ENCODE measurements at regions not wholly inside any gene's neighbourhood (a gene's known extent, or its start where the extent isn't known, plus 50 kb on each side); places are given as distances from the start of the nearest gene placed in this dataset.

- no peak overlapping the region for H3K4me3 Mint-ChIP-seq
- no CpG with 5 or more reads among the region's 1 CpG for WGBS (ENCODE audit: insufficient coverage)
These were observed 723.7 kb downstream of the RWDD3 start for GRCh38 chr1:95957748-95958147.

GRCh38 chr1:95966866-95967265, 732.9 kb downstream of the RWDD3 start:
- H3K36me3 ChIP-seq (ENCODE audit: control insufficient read depth, insufficient read depth, low read length) = no peaks in the 10 kb centered on the region
- no peaks in the 10 kb centered on the region for H3K27me3 Mint-ChIP-seq (ENCODE audit: low read depth in 2 of 2)
- no peak overlapping the region for H3K4me3 ChIP-seq (ENCODE audit: low read length)
- no peak overlapping the region for H3K4me3 Mint-ChIP-seq
- no peak overlapping the region for H3K27ac ChIP-seq (ENCODE audit: low read length)
- DNase-seq (no peak), ATAC-seq (no peak)
- peaks cover 7% of the 10 kb centered on the region for H3K36me3 Mint-ChIP-seq
- no peaks in the 10 kb centered on the region for H3K4me1 ChIP-seq (ENCODE audit: control insufficient read depth, insufficient read depth, low read length)
- intact Hi-C loops (cut with micrococcal nuclease) = no loop called here
- H3K9me3 Mint-ChIP-seq = peaks cover 18 to 33% of the 10 kb centered on the region in 2 donors
- H3K9me3 ChIP-seq (ENCODE audit: control insufficient read depth, insufficient read depth, low read length) = no peaks in the 10 kb centered on the region
- no peak for TF ChIP-seq CTCF (IDR thresholded peaks at IDR 0.05)
- H3K27me3 ChIP-seq (ENCODE audit: control insufficient read depth, insufficient read depth, low read length) = no peaks in the 10 kb centered on the region
- H3K4me1 Mint-ChIP-seq = no peaks in the 10 kb centered on the region
- no peak overlapping the region for H3K27ac Mint-ChIP-seq

More at GRCh38 chr1:95957748-95958147, 723.7 kb downstream of the RWDD3 start:
- Mint-ChIP-seq H3K27ac (no peak overlapping the region), H3K36me3 (peaks cover 8% of the 10 kb centered on the region), H3K4me1 (no peaks in the 10 kb centered on the region), H3K9me3 (peaks cover 15 to 21% of the 10 kb centered on the region in 2 donors), H3K27me3 (ENCODE audit: low read depth in 2 of 2) (no peaks in the 10 kb centered on the region)
- TF ChIP-seq CTCF (IDR thresholded peaks at IDR 0.05) = no peak
- no peaks in the 10 kb centered on the region for H3K36me3 ChIP-seq (ENCODE audit: control insufficient read depth, insufficient read depth, low read length)
- no peaks in the 10 kb centered on the region for H3K27me3 ChIP-seq (ENCODE audit: control insufficient read depth, insufficient read depth, low read length)
- H3K4me3 ChIP-seq (ENCODE audit: low read length) = no peak overlapping the region
- intact Hi-C loops (cut with micrococcal nuclease) = no loop called here
- ATAC-seq (no peak), DNase-seq (no peak)
- H3K9me3 ChIP-seq (ENCODE audit: control insufficient read depth, insufficient read depth, low read length) = no peaks in the 10 kb centered on the region
- no peak overlapping the region for H3K27ac ChIP-seq (ENCODE audit: low read length)
- no peaks in the 10 kb centered on the region for H3K4me1 ChIP-seq (ENCODE audit: control insufficient read depth, insufficient read depth, low read length)

GRCh38 chr1:95974586-95974985, 740.6 kb downstream of the RWDD3 start:
- peaks cover 9% of the 10 kb centered on the region for H3K9me3 ChIP-seq (ENCODE audit: control insufficient read depth, insufficient read depth, low read length)
- H3K27ac ChIP-seq (ENCODE audit: low read length) = no peak overlapping the region
- no peak for DNase-seq
- no peaks in the 10 kb centered on the region for H3K4me1 ChIP-seq (ENCODE audit: control insufficient read depth, insufficient read depth, low read length)
- no peak overlapping the region for H3K4me3 ChIP-seq (ENCODE audit: low read length)
- no peaks in the 10 kb centered on the region for H3K4me1 Mint-ChIP-seq
- no peak for TF ChIP-seq CTCF (IDR thresholded peaks at IDR 0.05)
- H3K9me3 Mint-ChIP-seq = peaks cover 24 to 32% of the 10 kb centered on the region in 2 donors
- intact Hi-C loops (cut with micrococcal nuclease) = no loop called here
- no peak overlapping the region for H3K4me3 Mint-ChIP-seq
- no peaks in the 10 kb centered on the region for H3K27me3 ChIP-seq (ENCODE audit: control insufficient read depth, insufficient read depth, low read length)
- H3K27me3 Mint-ChIP-seq (ENCODE audit: low read depth in 2 of 2) = no peaks in the 10 kb centered on the region
- no peak for ATAC-seq
- H3K36me3 Mint-ChIP-seq = peaks cover 6% of the 10 kb centered on the region
- H3K27ac Mint-ChIP-seq = no peak overlapping the region
- no peaks in the 10 kb centered on the region for H3K36me3 ChIP-seq (ENCODE audit: control insufficient read depth, insufficient read depth, low read length)

- Histone ChIP-seq H3K36me3 (ENCODE audit: control insufficient read depth, insufficient read depth, low read length) (no peaks in the 10 kb centered on the region), H3K4me3 (ENCODE audit: low read length) (no peak overlapping the region), H3K27ac (ENCODE audit: low read length) (no peak overlapping the region), H3K4me1 (ENCODE audit: control insufficient read depth, insufficient read depth, low read length) (no peaks in the 10 kb centered on the region), H3K27me3 (ENCODE audit: control insufficient read depth, insufficient read depth, low read length) (no peaks in the 10 kb centered on the region), H3K9me3 (ENCODE audit: control insufficient read depth, insufficient read depth, low read length) (no peaks in the 10 kb centered on the region)
- intact Hi-C loops (cut with micrococcal nuclease) = no loop called here
- no peaks in the 10 kb centered on the region for H3K4me1 Mint-ChIP-seq
- DNase-seq (no peak), ATAC-seq (no peak)
- peaks cover 14 to 18% of the 10 kb centered on the region in 2 donors for H3K9me3 Mint-ChIP-seq
- no peak for TF ChIP-seq CTCF (IDR thresholded peaks at IDR 0.05)
- no peak overlapping the region for H3K4me3 Mint-ChIP-seq
- no peaks in the 10 kb centered on the region for H3K36me3 Mint-ChIP-seq
- H3K27ac Mint-ChIP-seq = no peak overlapping the region
- H3K27me3 Mint-ChIP-seq (ENCODE audit: low read depth in 2 of 2) = no peaks in the 10 kb centered on the region
These were observed 738.9 kb upstream of the PTBP2 start for GRCh38 chr1:95982711-95983110.
